GM23338 (cell line): ENCODE measurements at regions not wholly inside any gene's neighbourhood (a gene's known extent, or its start where the extent isn't known, plus 50 kb on each side); places are given as distances from the start of the nearest gene placed in this dataset.

ENCODE experiments used
- ATAC-seq: fragments of 200-7000 bp; cut with Tn5 transposase; 3 replicates; pipeline ENCODE4 v1.9.1; 2020
- DNase-seq: peaks from one replicate; pipeline ENCODE4 v3.0.0-alpha.2; 2015; ENCODE audit warnings: low spot score
- H2AFZ ChIP-seq: fragments of 200-600 bp; sonication (generic); 2 replicates; pipeline ENCODE4 v1.8.0; 2016; ENCODE audit warnings: antibody characterized with exemption, mild to moderate bottlenecking, moderate library complexity
- H3F3A ChIP-seq: fragments of 200-600 bp; sonication (generic); replicated peaks from 2 replicates; pipeline ENCODE4 v1.8.0; 2017; ENCODE audit warnings: antibody characterized with exemption, mixed run types, low read depth
- H3K27ac ChIP-seq: fragments of 200-600 bp; sonication (generic); 2 replicates; pipeline ENCODE4 v1.6.1; 2016; ENCODE audit warnings: low read depth
- H3K27me3 ChIP-seq: fragments of 200-600 bp; sonication (generic); 2 replicates; pipeline ENCODE4 v1.8.0; 2016; ENCODE audit warnings: mild to moderate bottlenecking, mixed run types, moderate library complexity; ENCODE audit not compliant: insufficient read depth
- H3K36me3 ChIP-seq: fragments of 200-600 bp; sonication (generic); 2 replicates; pipeline ENCODE4 v1.8.0; 2016; ENCODE audit warnings: mild to moderate bottlenecking; ENCODE audit not compliant: insufficient read depth
- H3K4me1 ChIP-seq: fragments of 200-600 bp; sonication (generic); 2 replicates; pipeline ENCODE4 v1.8.0; 2016; ENCODE audit warnings: mild to moderate bottlenecking, moderate library complexity; ENCODE audit not compliant: insufficient read depth
- H3K4me2 ChIP-seq: fragments of 200-600 bp; sonication (generic); 2 replicates; pipeline ENCODE4 v1.7.1; 2017; ENCODE audit warnings: mixed run types
- H3K4me3 ChIP-seq: fragments of 200-600 bp; sonication (generic); 2 replicates; pipeline ENCODE4 v1.6.1; 2016; ENCODE audit warnings: mixed run types
- H3K79me2 ChIP-seq: fragments of 200-600 bp; sonication (generic); replicated peaks from 2 replicates; pipeline ENCODE4 v1.8.0; 2017; ENCODE audit warnings: mild to moderate bottlenecking; ENCODE audit not compliant: insufficient read depth
- H3K9me2 ChIP-seq: fragments of 200-600 bp; sonication (generic); 2 replicates; pipeline ENCODE4 v1.8.0; 2017; ENCODE audit not compliant: insufficient read depth
- H4K20me1 ChIP-seq: fragments of 200-600 bp; sonication (generic); replicated peaks from 2 replicates; pipeline ENCODE4 v1.8.0; 2017; ENCODE audit warnings: mild to moderate bottlenecking; ENCODE audit not compliant: insufficient read depth
- H3K27ac Mint-ChIP-seq: 2 replicates; pipeline ENCODE4 v1.8.0; 2020; ENCODE audit warnings: inconsistent platforms, mild to moderate bottlenecking, moderate library complexity, mixed read lengths
- H3K27me3 Mint-ChIP-seq: 3 replicates; pipeline ENCODE4 v1.8.0; 2022; ENCODE audit warnings: low read depth, mild to moderate bottlenecking, moderate library complexity, mixed read lengths, inconsistent platforms; ENCODE audit not compliant: insufficient read depth, poor library complexity
- H3K36me3 Mint-ChIP-seq: 3 replicates; pipeline ENCODE4 v1.8.0; 2021; ENCODE audit warnings: low read depth, mild to moderate bottlenecking, inconsistent platforms, moderate library complexity, mixed read lengths
- H3K4me1 Mint-ChIP-seq: 3 replicates; pipeline ENCODE4 v1.8.0; 2020; ENCODE audit warnings: mild to moderate bottlenecking, inconsistent platforms, mixed read lengths
- H3K4me3 Mint-ChIP-seq: 3 replicates; pipeline ENCODE4 v1.8.0; 2021; ENCODE audit warnings: moderate library complexity, mild to moderate bottlenecking, inconsistent platforms, mixed read lengths
- H3K9me3 Mint-ChIP-seq: 3 replicates; pipeline ENCODE4 v1.8.0; 2020; ENCODE audit warnings: moderate library complexity, mild to moderate bottlenecking, inconsistent platforms, mixed read lengths
- CREB1 ChIP-seq: fragments of 250-450 bp; sonication (Bioruptor Pico); IDR thresholded peaks from 2 replicates; pipeline ENCODE4 v1.5.0; 2020; ENCODE audit warnings: low read depth, mild to moderate bottlenecking, moderate library complexity
- EZH2 ChIP-seq: fragments of 200-600 bp; sonication (generic); IDR thresholded peaks from one replicate; pipeline ENCODE4 v1.8.0; 2017; ENCODE audit warnings: antibody characterized with exemption, mild to moderate bottlenecking, low read depth; ENCODE audit not compliant: unreplicated experiment
- EZH2phosphoT487 ChIP-seq: fragments of 200-600 bp; sonication (generic); IDR thresholded peaks from one replicate; pipeline ENCODE4 v1.8.1; 2018; ENCODE audit warnings: antibody characterized with exemption; ENCODE audit not compliant: unreplicated experiment
- JUNB ChIP-seq: IDR thresholded peaks from one replicate; pipeline ENCODE4 v1.6.1; 2016; ENCODE audit warnings: antibody characterized with exemption; ENCODE audit not compliant: unreplicated experiment
- NANOG ChIP-seq: IDR thresholded peaks from 2 replicates; pipeline ENCODE4 v1.6.1; 2016; ENCODE audit warnings: antibody characterized with exemption, borderline replicate concordance
- POLR2AphosphoS5 ChIP-seq: IDR thresholded peaks from 2 replicates; pipeline ENCODE4 v1.6.1; 2016; ENCODE audit warnings: antibody characterized with exemption, low read depth
- STAT1 ChIP-seq: IDR thresholded peaks from one replicate; pipeline ENCODE4 v1.6.1; 2016; ENCODE audit warnings: antibody characterized with exemption; ENCODE audit not compliant: unreplicated experiment
- ZNF114 ChIP-seq: fragments of 250-450 bp; sonication (Bioruptor Pico); IDR thresholded peaks from 2 replicates; pipeline ENCODE4 v1.5.0; 2020; ENCODE audit warnings: mild to moderate bottlenecking, moderate library complexity
- ZNF331 ChIP-seq: fragments of 250-450 bp; sonication (Bioruptor Pico); IDR thresholded peaks from 2 replicates; pipeline ENCODE4 v1.5.0; 2020; ENCODE audit warnings: low read depth, mild to moderate bottlenecking, moderate library complexity
- TF ChIP-seq, protein P1 (sequence below), 2 experiments: fragments of 200-600 bp in 1 of 2; sonication (generic) in 1 of 2; conservative IDR thresholded peaks; 2 replicates each; pipeline versions ENCODE4 v1.5.1 to v1.6.1; 2016 to 2017; ENCODE audit warnings: antibody characterized with exemption in 2 of 2, low read depth in 2 of 2, mild to moderate bottlenecking in 2 of 2, moderate library complexity in 1 of 2
- TF ChIP-seq, protein P2 (sequence below): IDR thresholded peaks from 2 replicates; pipeline ENCODE4 v1.6.1; 2016; ENCODE audit warnings: antibody characterized with exemption
- TF ChIP-seq, protein P3 (sequence below): IDR thresholded peaks from one replicate; pipeline ENCODE4 v1.6.1; 2018; ENCODE audit warnings: antibody characterized with exemption; ENCODE audit not compliant: unreplicated experiment
- TF ChIP-seq, protein P4 (sequence below): fragments of 250-450 bp; sonication (Bioruptor Pico); IDR thresholded peaks from 2 replicates; pipeline ENCODE4 v1.5.0; 2020; ENCODE audit warnings: mild to moderate bottlenecking, moderate library complexity

DNA sequence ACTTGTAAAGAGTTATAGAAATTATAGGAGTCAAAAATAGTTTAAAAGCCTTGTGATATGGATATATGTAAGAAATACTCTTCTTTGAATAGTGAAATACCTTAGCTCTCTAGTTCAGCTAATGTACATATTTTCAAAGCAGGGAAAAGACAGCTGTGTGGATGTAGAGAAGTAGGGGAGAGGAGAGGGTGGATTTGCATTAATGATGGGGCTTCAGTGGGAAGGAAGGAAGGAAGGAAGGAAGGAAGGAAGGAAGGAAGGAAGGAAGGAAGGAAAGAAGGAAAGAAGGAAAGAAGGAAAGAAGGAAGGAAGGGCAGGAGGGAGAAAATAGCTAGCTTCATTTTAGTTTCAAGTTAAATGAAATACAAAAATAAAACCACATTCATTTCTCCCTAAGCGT lies 62.4 kb upstream of the RGS1 start:
- no peaks in the 10 kb centered on the region for H3K27me3 Mint-ChIP-seq
- no peak overlapping the region for H3K27ac Mint-ChIP-seq

More for the DNA sequence above, 62.4 kb upstream of the RGS1 start:
- H3K27me3 ChIP-seq, result no peaks in the 10 kb centered on the region
- no peaks in the 10 kb centered on the region for H3K9me2 ChIP-seq
- no peaks in the 10 kb centered on the region for H4K20me1 ChIP-seq
- Mint-ChIP-seq H3K4me1 (peaks cover 11% of the 10 kb centered on the region), H3K36me3 (no peaks in the 10 kb centered on the region), H3K9me3 (no peaks in the 10 kb centered on the region), H3K4me3 (no peak overlapping the region)
- no peaks in the 10 kb centered on the region for H3K4me1 ChIP-seq
- no peaks in the 10 kb centered on the region for H3F3A ChIP-seq
- H2AFZ ChIP-seq, result no peak overlapping the region
- no peak for DNase-seq
- TF ChIP-seq, protein P1, sequence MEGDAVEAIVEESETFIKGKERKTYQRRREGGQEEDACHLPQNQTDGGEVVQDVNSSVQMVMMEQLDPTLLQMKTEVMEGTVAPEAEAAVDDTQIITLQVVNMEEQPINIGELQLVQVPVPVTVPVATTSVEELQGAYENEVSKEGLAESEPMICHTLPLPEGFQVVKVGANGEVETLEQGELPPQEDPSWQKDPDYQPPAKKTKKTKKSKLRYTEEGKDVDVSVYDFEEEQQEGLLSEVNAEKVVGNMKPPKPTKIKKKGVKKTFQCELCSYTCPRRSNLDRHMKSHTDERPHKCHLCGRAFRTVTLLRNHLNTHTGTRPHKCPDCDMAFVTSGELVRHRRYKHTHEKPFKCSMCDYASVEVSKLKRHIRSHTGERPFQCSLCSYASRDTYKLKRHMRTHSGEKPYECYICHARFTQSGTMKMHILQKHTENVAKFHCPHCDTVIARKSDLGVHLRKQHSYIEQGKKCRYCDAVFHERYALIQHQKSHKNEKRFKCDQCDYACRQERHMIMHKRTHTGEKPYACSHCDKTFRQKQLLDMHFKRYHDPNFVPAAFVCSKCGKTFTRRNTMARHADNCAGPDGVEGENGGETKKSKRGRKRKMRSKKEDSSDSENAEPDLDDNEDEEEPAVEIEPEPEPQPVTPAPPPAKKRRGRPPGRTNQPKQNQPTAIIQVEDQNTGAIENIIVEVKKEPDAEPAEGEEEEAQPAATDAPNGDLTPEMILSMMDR (conservative IDR thresholded peaks at IDR 0.05; ENCODE audit: low read depth in 2 of 2), result no peak
- TF ChIP-seq POLR2AphosphoS5 (no peak), EZH2 (no peak), EZH2phosphoT487 (no peak), JUNB (no peak), CREB1 (CRISPR knock-in tag) (no peak), ZNF331 (no peak), STAT1 (no peak), ZNF114 (CRISPR knock-in tag) (no peak), NANOG (no peak)
- TF ChIP-seq, protein P2, sequence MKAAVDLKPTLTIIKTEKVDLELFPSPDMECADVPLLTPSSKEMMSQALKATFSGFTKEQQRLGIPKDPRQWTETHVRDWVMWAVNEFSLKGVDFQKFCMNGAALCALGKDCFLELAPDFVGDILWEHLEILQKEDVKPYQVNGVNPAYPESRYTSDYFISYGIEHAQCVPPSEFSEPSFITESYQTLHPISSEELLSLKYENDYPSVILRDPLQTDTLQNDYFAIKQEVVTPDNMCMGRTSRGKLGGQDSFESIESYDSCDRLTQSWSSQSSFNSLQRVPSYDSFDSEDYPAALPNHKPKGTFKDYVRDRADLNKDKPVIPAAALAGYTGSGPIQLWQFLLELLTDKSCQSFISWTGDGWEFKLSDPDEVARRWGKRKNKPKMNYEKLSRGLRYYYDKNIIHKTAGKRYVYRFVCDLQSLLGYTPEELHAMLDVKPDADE, result no peak
- TF ChIP-seq, protein P3, sequence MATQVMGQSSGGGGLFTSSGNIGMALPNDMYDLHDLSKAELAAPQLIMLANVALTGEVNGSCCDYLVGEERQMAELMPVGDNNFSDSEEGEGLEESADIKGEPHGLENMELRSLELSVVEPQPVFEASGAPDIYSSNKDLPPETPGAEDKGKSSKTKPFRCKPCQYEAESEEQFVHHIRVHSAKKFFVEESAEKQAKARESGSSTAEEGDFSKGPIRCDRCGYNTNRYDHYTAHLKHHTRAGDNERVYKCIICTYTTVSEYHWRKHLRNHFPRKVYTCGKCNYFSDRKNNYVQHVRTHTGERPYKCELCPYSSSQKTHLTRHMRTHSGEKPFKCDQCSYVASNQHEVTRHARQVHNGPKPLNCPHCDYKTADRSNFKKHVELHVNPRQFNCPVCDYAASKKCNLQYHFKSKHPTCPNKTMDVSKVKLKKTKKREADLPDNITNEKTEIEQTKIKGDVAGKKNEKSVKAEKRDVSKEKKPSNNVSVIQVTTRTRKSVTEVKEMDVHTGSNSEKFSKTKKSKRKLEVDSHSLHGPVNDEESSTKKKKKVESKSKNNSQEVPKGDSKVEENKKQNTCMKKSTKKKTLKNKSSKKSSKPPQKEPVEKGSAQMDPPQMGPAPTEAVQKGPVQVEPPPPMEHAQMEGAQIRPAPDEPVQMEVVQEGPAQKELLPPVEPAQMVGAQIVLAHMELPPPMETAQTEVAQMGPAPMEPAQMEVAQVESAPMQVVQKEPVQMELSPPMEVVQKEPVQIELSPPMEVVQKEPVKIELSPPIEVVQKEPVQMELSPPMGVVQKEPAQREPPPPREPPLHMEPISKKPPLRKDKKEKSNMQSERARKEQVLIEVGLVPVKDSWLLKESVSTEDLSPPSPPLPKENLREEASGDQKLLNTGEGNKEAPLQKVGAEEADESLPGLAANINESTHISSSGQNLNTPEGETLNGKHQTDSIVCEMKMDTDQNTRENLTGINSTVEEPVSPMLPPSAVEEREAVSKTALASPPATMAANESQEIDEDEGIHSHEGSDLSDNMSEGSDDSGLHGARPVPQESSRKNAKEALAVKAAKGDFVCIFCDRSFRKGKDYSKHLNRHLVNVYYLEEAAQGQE, result no peak
- TF ChIP-seq, protein P4, sequence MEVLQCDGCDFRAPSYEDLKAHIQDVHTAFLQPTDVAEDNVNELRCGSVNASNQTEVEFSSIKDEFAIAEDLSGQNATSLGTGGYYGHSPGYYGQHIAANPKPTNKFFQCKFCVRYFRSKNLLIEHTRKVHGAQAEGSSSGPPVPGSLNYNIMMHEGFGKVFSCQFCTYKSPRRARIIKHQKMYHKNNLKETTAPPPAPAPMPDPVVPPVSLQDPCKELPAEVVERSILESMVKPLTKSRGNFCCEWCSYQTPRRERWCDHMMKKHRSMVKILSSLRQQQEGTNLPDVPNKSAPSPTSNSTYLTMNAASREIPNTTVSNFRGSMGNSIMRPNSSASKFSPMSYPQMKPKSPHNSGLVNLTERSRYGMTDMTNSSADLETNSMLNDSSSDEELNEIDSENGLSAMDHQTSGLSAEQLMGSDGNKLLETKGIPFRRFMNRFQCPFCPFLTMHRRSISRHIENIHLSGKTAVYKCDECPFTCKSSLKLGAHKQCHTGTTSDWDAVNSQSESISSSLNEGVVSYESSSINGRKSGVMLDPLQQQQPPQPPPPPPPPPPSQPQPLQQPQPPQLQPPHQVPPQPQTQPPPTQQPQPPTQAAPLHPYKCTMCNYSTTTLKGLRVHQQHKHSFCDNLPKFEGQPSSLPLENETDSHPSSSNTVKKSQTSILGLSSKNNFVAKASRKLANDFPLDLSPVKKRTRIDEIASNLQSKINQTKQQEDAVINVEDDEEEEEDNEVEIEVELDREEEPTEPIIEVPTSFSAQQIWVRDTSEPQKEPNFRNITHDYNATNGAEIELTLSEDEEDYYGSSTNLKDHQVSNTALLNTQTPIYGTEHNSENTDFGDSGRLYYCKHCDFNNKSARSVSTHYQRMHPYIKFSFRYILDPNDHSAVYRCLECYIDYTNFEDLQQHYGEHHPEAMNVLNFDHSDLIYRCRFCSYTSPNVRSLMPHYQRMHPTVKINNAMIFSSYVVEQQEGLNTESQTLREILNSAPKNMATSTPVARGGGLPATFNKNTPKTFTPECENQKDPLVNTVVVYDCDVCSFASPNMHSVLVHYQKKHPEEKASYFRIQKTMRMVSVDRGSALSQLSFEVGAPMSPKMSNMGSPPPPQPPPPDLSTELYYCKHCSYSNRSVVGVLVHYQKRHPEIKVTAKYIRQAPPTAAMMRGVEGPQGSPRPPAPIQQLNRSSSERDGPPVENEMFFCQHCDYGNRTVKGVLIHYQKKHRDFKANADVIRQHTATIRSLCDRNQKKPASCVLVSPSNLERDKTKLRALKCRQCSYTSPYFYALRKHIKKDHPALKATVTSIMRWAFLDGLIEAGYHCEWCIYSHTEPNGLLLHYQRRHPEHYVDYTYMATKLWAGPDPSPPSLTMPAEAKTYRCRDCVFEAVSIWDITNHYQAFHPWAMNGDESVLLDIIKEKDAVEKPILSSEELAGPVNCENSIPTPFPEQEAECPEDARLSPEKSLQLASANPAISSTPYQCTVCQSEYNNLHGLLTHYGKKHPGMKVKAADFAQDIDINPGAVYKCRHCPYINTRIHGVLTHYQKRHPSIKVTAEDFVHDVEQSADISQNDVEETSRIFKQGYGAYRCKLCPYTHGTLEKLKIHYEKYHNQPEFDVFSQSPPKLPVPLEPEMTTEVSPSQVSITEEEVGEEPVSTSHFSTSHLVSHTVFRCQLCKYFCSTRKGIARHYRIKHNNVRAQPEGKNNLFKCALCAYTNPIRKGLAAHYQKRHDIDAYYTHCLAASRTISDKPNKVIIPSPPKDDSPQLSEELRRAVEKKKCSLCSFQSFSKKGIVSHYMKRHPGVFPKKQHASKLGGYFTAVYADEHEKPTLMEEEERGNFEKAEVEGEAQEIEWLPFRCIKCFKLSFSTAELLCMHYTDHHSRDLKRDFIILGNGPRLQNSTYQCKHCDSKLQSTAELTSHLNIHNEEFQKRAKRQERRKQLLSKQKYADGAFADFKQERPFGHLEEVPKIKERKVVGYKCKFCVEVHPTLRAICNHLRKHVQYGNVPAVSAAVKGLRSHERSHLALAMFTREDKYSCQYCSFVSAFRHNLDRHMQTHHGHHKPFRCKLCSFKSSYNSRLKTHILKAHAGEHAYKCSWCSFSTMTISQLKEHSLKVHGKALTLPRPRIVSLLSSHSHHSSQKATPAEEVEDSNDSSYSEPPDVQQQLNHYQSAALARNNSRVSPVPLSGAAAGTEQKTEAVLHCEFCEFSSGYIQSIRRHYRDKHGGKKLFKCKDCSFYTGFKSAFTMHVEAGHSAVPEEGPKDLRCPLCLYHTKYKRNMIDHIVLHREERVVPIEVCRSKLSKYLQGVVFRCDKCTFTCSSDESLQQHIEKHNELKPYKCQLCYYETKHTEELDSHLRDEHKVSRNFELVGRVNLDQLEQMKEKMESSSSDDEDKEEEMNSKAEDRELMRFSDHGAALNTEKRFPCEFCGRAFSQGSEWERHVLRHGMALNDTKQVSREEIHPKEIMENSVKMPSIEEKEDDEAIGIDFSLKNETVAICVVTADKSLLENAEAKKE, result no peak
- H3K27ac ChIP-seq, result no peak overlapping the region
- no peaks in the 10 kb centered on the region for H3K36me3 ChIP-seq
- no peaks in the 10 kb centered on the region for H3K79me2 ChIP-seq
- no peak for ATAC-seq
- no peak overlapping the region for H3K4me2 ChIP-seq
- H3K4me3 ChIP-seq, result no peak overlapping the region
